GM12873 (cell line): ENCODE measurements at regions not wholly inside any gene's neighbourhood (a gene's known extent, or its start where the extent isn't known, plus 50 kb on each side); places are given as distances from the start of the nearest gene placed in this dataset.

Source experiments
- TF ChIP-seq, protein P1 (sequence below): IDR thresholded peaks from 2 replicates; pipeline ENCODE4 v1.5.1; 2012; ENCODE audit warnings: low read depth, mild to moderate bottlenecking, moderate library complexity, low read length, control low read depth; ENCODE audit not compliant: insufficient read depth; ENCODE audit errors: missing control alignments

GRCh38 chr12:63424671-63425070 lies 243.6 kb downstream of the DPY19L2 start:
- TF ChIP-seq, protein P1, sequence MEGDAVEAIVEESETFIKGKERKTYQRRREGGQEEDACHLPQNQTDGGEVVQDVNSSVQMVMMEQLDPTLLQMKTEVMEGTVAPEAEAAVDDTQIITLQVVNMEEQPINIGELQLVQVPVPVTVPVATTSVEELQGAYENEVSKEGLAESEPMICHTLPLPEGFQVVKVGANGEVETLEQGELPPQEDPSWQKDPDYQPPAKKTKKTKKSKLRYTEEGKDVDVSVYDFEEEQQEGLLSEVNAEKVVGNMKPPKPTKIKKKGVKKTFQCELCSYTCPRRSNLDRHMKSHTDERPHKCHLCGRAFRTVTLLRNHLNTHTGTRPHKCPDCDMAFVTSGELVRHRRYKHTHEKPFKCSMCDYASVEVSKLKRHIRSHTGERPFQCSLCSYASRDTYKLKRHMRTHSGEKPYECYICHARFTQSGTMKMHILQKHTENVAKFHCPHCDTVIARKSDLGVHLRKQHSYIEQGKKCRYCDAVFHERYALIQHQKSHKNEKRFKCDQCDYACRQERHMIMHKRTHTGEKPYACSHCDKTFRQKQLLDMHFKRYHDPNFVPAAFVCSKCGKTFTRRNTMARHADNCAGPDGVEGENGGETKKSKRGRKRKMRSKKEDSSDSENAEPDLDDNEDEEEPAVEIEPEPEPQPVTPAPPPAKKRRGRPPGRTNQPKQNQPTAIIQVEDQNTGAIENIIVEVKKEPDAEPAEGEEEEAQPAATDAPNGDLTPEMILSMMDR, result no peak

GRCh38 chr12:63423839-63424238 lies 244.5 kb downstream of the DPY19L2 start:
- TF ChIP-seq, protein P1, result no peak

GRCh38 chr12:63420206-63420644 lies 248.1 kb downstream of the DPY19L2 start:
- TF ChIP-seq, protein P1, result peak; percentile 71

GRCh38 chr12:63419154-63419553 lies 249.1 kb downstream of the DPY19L2 start:
- TF ChIP-seq, protein P1, result no peak

GRCh38 chr12:63416788-63417187 lies 251.5 kb downstream of the DPY19L2 start:
- TF ChIP-seq, protein P1, result no peak

GRCh38 chr12:63415357-63415756 lies 252.9 kb downstream of the DPY19L2 start:
- TF ChIP-seq, protein P1, result no peak

GRCh38 chr12:63410197-63410596 lies 258.1 kb downstream of the DPY19L2 start:
- TF ChIP-seq, protein P1, result no peak

DNA sequence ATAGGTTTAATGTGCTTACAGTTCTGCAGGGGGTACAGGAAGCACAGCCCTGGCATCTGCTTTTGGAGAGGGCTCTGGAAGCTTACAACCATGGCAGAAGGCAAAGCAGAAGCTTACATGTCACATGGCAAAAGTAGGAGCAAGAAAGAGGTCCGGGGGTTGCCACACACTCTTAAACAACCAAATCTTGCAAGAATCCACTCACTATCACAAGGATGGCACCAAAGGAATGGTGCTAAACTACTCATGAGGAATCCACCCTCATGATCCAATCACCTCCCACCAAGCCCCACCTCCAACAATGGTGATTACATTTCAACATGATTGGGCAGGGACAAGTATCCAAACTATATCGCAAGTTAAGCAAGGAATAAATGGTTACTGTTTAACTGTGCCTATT lies 255.8 kb upstream of the AVPR1A start:
- TF ChIP-seq, protein P1, result no peak
